Mesendoderm (in vitro differentiated cells): ENCODE measurements at regions not wholly inside any gene's neighbourhood (a gene's known extent, or its start where the extent isn't known, plus 50 kb on each side); places are given as distances from the start of the nearest gene placed in this dataset.
"Not testable (repeated sequence)": the region's sequence is repeated elsewhere in the genome, so short reads cannot be mapped to it uniquely, and the experiment has no call there.

Experiments used
- DNase-seq: peaks from one replicate; pipeline ENCODE4 v3.0.0; 2013
- H2AK5ac ChIP-seq: 2 replicates; pipeline ENCODE4 v1.6.1; 2013; ENCODE audit warnings: low read length, inconsistent platforms
- H2BK120ac ChIP-seq: 2 replicates; pipeline ENCODE4 v1.6.1; 2013; ENCODE audit warnings: low read depth, mild to moderate bottlenecking, low read length, moderate library complexity, mixed read lengths
- H2BK15ac ChIP-seq: replicated peaks from 2 replicates; pipeline ENCODE4 v1.6.1; 2013; ENCODE audit warnings: low read depth, mild to moderate bottlenecking, moderate library complexity
- H2BK5ac ChIP-seq: 2 replicates; pipeline ENCODE4 v1.6.1; 2013; ENCODE audit warnings: low read length, inconsistent platforms
- H3K18ac ChIP-seq: 2 replicates; pipeline ENCODE4 v1.6.1; 2013; ENCODE audit warnings: mild to moderate bottlenecking, low read length, mixed read lengths
- H3K23ac ChIP-seq: one replicate; pipeline ENCODE4 v1.6.1; 2013; ENCODE audit warnings: low read length
- H3K27ac ChIP-seq: 2 replicates; pipeline ENCODE4 v1.5.1; 2013; ENCODE audit warnings: low read depth, mild to moderate bottlenecking, inconsistent platforms, low read length, moderate library complexity
- H3K27me3 ChIP-seq: 2 replicates; pipeline ENCODE4 v1.6.1; 2013; ENCODE audit warnings: low read length, control low read depth, mild to moderate bottlenecking, inconsistent platforms; ENCODE audit not compliant: insufficient read depth, poor library complexity
- H3K36me3 ChIP-seq: 2 replicates; pipeline ENCODE4 v1.6.1; 2013; ENCODE audit warnings: low read length, inconsistent platforms; ENCODE audit not compliant: control insufficient read depth, insufficient read depth
- H3K4ac ChIP-seq: one replicate; pipeline ENCODE4 v1.6.1; 2013; ENCODE audit warnings: low read depth, mild to moderate bottlenecking, low read length, moderate library complexity
- H3K4me1 ChIP-seq: 2 replicates; pipeline ENCODE4 v1.6.1; 2013; ENCODE audit warnings: low read depth, low read length, inconsistent platforms; ENCODE audit not compliant: control insufficient read depth
- H3K4me2 ChIP-seq: 2 replicates; pipeline ENCODE4 v1.6.1; 2013; ENCODE audit warnings: low read length
- H3K4me3 ChIP-seq: 2 replicates; pipeline ENCODE4 v1.5.1; 2013; ENCODE audit warnings: mild to moderate bottlenecking, low read length
- H3K56ac ChIP-seq: one replicate; pipeline ENCODE4 v1.6.1; 2013; ENCODE audit warnings: low read length
- H3K79me1 ChIP-seq: 2 replicates; pipeline ENCODE4 v1.6.1; 2013; ENCODE audit warnings: low read length, inconsistent platforms
- H3K79me2 ChIP-seq: 2 replicates; pipeline ENCODE4 v1.6.1; 2013; ENCODE audit warnings: mild to moderate bottlenecking, low read length; ENCODE audit not compliant: control insufficient read depth, insufficient read depth
- H3K9ac ChIP-seq: 2 replicates; pipeline ENCODE4 v1.6.1; 2013; ENCODE audit warnings: low read length, inconsistent platforms
- H4K5ac ChIP-seq: one replicate; pipeline ENCODE4 v1.6.1; 2013; ENCODE audit warnings: low read length
- H4K8ac ChIP-seq: one replicate; pipeline ENCODE4 v1.6.1; 2013; ENCODE audit warnings: low read depth, mild to moderate bottlenecking, control low read depth, low read length, moderate library complexity
- WGBS: extraction: QIAGEN DNeasy Blood & Tissue Kit; methylation state at CpG from one replicate; pipeline ENCODE4 v1.1.7; 2013; ENCODE audit warnings: low lambda C conversion rate, missing lambda C conversion rate; ENCODE audit not compliant: insufficient coverage; ENCODE audit errors: extremely low coverage; 5-methylcytosine and 5-hydroxymethylcytosine counted together

- no CpG with 5 or more reads among the region's 2 CpGs for WGBS
- H3K79me2 ChIP-seq, result no peaks in the 10 kb centered on the region
- no peaks in the 10 kb centered on the region for H3K4me1 ChIP-seq
- no peak overlapping the region for H3K23ac ChIP-seq
- H3K56ac ChIP-seq, result no peak overlapping the region
- no peaks in the 10 kb centered on the region for H3K79me1 ChIP-seq
- H3K27ac ChIP-seq, result no peak overlapping the region
- H2AK5ac ChIP-seq, result no peak overlapping the region
- H4K5ac ChIP-seq, result no peak overlapping the region
- no peaks in the 10 kb centered on the region for H3K27me3 ChIP-seq
- no peak overlapping the region for H3K4me3 ChIP-seq
- H3K9ac ChIP-seq, result no peak overlapping the region
- no peak overlapping the region for H2BK15ac ChIP-seq
- no peak overlapping the region for H3K4ac ChIP-seq
- H3K4me2 ChIP-seq, result no peak overlapping the region
- H3K18ac ChIP-seq, result no peak overlapping the region
- H2BK120ac ChIP-seq, result no peak overlapping the region
- DNase-seq, result no peak
- H4K8ac ChIP-seq, result no peak overlapping the region
- no peaks in the 10 kb centered on the region for H3K36me3 ChIP-seq
- no peak overlapping the region for H2BK5ac ChIP-seq
These were observed 245.6 kb upstream of the CDH2 start for GRCh38 chr18:28422577-28422976.

DNA sequence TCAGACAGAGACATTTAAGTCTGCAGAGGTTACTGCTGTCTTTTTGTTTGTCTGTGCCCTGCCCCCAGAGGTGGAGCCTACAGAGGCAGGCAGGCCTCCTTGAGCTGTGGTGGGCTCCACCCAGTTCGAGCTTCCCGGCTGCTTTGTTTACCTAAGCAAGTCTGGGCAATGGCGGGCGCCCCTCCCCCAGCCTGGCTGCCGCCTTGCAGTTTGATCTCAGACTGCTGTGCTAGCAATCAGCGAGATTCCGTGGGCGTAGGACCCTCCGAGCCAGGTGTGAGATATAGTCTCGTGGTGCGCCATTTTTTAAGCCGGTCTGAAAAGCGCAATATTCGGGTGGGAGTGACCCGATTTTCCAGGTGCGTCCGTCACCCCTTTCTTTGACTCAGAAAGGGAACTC, 245.0 kb upstream of the CDH2 start:
- H3K79me2 ChIP-seq, H4K5ac ChIP-seq, H2BK15ac ChIP-seq, H2BK120ac ChIP-seq, H3K4me2 ChIP-seq, H3K4me1 ChIP-seq, H3K79me1 ChIP-seq, H2BK5ac ChIP-seq, H3K56ac ChIP-seq, H3K18ac ChIP-seq, H3K36me3 ChIP-seq, H3K23ac ChIP-seq, H3K4me3 ChIP-seq, H2AK5ac ChIP-seq, DNase-seq, H3K4ac ChIP-seq, H3K9ac ChIP-seq, H3K27ac ChIP-seq, H4K8ac ChIP-seq, H3K27me3 ChIP-seq: not testable (repeated sequence)
- no CpG with 5 or more reads among the region's 17 CpGs for WGBS

GRCh38 chr18:28412521-28412920, 235.6 kb upstream of the CDH2 start:
- H3K36me3 ChIP-seq, result no peaks in the 10 kb centered on the region
- H2AK5ac ChIP-seq, result no peak overlapping the region
- no peak overlapping the region for H3K27ac ChIP-seq
- H3K56ac ChIP-seq, result no peak overlapping the region
- no peak overlapping the region for H2BK15ac ChIP-seq
- H3K9ac ChIP-seq, result no peak overlapping the region
- no peak overlapping the region for H3K4me3 ChIP-seq
- WGBS, result no CpG with 5 or more reads among the region's 3 CpGs
- H3K4ac ChIP-seq, result no peak overlapping the region
- H3K4me2 ChIP-seq, result no peak overlapping the region
- no peaks in the 10 kb centered on the region for H3K79me2 ChIP-seq
- H3K4me1 ChIP-seq, result no peaks in the 10 kb centered on the region
- no peak overlapping the region for H4K5ac ChIP-seq
- H2BK120ac ChIP-seq, result no peak overlapping the region
- no peaks in the 10 kb centered on the region for H3K27me3 ChIP-seq
- no peaks in the 10 kb centered on the region for H3K79me1 ChIP-seq
- H4K8ac ChIP-seq, result no peak overlapping the region
- no peak overlapping the region for H2BK5ac ChIP-seq
- DNase-seq, result no peak
- no peak overlapping the region for H3K18ac ChIP-seq
- no peak overlapping the region for H3K23ac ChIP-seq

DNA sequence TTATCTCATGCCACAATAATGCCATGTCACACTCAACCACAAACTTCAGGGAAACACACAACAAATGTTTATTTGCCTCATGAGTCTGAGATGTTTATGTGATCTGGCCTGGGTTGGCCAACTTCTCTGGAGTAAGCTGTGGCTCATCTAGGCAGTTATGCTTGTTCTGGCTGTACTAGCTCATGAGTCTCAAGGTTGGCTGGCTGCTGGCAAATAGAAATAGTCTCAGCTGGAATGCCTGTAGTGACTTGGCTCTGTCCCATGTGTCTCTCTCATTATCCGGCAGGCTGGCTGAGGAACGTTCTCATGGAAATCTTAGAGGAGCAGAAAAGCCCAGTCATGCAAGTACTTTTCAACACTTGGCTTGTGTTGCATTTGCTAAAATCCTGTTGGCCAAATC, 234.9 kb upstream of the CDH2 start:
- no peaks in the 10 kb centered on the region for H3K36me3 ChIP-seq
- no peak overlapping the region for H3K4ac ChIP-seq
- H3K56ac ChIP-seq, result no peak overlapping the region
- H3K27me3 ChIP-seq, result no peaks in the 10 kb centered on the region
- no peak overlapping the region for H3K9ac ChIP-seq
- H2BK5ac ChIP-seq, result no peak overlapping the region
- H2BK120ac ChIP-seq, result no peak overlapping the region
- H3K18ac ChIP-seq, result no peak overlapping the region
- H3K4me3 ChIP-seq, result no peak overlapping the region
- no peaks in the 10 kb centered on the region for H3K79me1 ChIP-seq
- H4K5ac ChIP-seq, result no peak overlapping the region
- H3K79me2 ChIP-seq, result no peaks in the 10 kb centered on the region
- H3K27ac ChIP-seq, result no peak overlapping the region
- no CpG with 5 or more reads among the region's 2 CpGs for WGBS
- H3K4me1 ChIP-seq, result no peaks in the 10 kb centered on the region
- H3K23ac ChIP-seq, result no peak overlapping the region
- no peak overlapping the region for H2BK15ac ChIP-seq
- H3K4me2 ChIP-seq, result no peak overlapping the region
- no peak overlapping the region for H4K8ac ChIP-seq
- H2AK5ac ChIP-seq, result no peak overlapping the region
- no peak for DNase-seq

DNA sequence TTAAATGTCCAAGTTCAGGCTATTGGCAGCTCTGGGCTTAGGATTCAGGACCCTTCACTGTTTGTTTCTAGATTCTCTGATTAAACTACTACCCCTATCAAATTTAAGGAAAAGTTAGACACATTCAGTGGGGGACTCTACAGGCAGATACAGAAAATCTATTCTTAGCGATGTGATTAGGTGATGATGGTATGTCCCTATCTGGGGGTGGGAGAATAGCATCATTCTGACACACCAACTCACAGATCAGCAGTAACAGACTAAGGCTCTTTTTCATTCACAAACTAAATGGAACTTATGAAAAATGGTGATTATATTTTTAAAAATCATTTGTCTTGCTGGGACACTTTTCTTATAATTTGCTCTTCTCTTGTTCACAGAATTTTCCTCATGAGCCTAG, 232.9 kb upstream of the CDH2 start:
- H3K79me2 ChIP-seq, result no peaks in the 10 kb centered on the region
- no peaks in the 10 kb centered on the region for H3K27me3 ChIP-seq
- DNase-seq, result no peak
- H2BK5ac ChIP-seq, result no peak overlapping the region
- no peaks in the 10 kb centered on the region for H3K36me3 ChIP-seq
- H3K79me1 ChIP-seq, result no peaks in the 10 kb centered on the region
- no peak overlapping the region for H2BK15ac ChIP-seq
- no peak overlapping the region for H2BK120ac ChIP-seq
- no peak overlapping the region for H4K8ac ChIP-seq
- no peak overlapping the region for H3K56ac ChIP-seq
- no peak overlapping the region for H3K23ac ChIP-seq
- H3K4ac ChIP-seq, result no peak overlapping the region
- no peak overlapping the region for H2AK5ac ChIP-seq
- H3K4me1 ChIP-seq, result no peaks in the 10 kb centered on the region
- no peak overlapping the region for H3K4me3 ChIP-seq
- WGBS, result no CpG with 5 or more reads among the region's 1 CpG
- no peak overlapping the region for H3K4me2 ChIP-seq
- no peak overlapping the region for H3K27ac ChIP-seq
- H3K9ac ChIP-seq, result no peak overlapping the region
- no peak overlapping the region for H4K5ac ChIP-seq
- H3K18ac ChIP-seq, result no peak overlapping the region

- no peak overlapping the region for H3K27ac ChIP-seq
- no peak overlapping the region for H3K4ac ChIP-seq
- H2BK5ac ChIP-seq, result no peak overlapping the region
- no peaks in the 10 kb centered on the region for H3K36me3 ChIP-seq
- no CpG with 5 or more reads among the region's 2 CpGs for whole genome bisulfite sequencing
- H2BK15ac ChIP-seq, result no peak overlapping the region
- no peaks in the 10 kb centered on the region for H3K79me2 ChIP-seq
- H4K8ac ChIP-seq, result no peak overlapping the region
- H3K4me1 ChIP-seq, result no peaks in the 10 kb centered on the region
- H3K27me3 ChIP-seq, result no peaks in the 10 kb centered on the region
- no peak for DNase-seq
- no peak overlapping the region for H3K56ac ChIP-seq
- no peak overlapping the region for H3K4me2 ChIP-seq
- no peak overlapping the region for H3K18ac ChIP-seq
- no peak overlapping the region for H4K5ac ChIP-seq
- H3K79me1 ChIP-seq, result no peaks in the 10 kb centered on the region
- no peak overlapping the region for H3K9ac ChIP-seq
- H3K4me3 ChIP-seq, result no peak overlapping the region
- H2BK120ac ChIP-seq, result no peak overlapping the region
- no peak overlapping the region for H3K23ac ChIP-seq
- no peak overlapping the region for H2AK5ac ChIP-seq
These were observed 231.6 kb upstream of the CDH2 start for GRCh38 chr18:28408528-28408927.
